Neural cell (in vitro differentiated cells): ENCODE measurements at regions not wholly inside any gene's neighbourhood (a gene's known extent, or its start where the extent isn't known, plus 50 kb on each side); places are given as distances from the start of the nearest gene placed in this dataset.

Experiments used
- EP300 ChIP-seq: fragments of 450-650 bp; conservative IDR thresholded peaks from 2 replicates; pipeline ENCODE4 v1.6.1; 2014; ENCODE audit warnings: antibody characterized with exemption, mild to moderate bottlenecking, moderate library complexity; ENCODE audit not compliant: poor library complexity, severe bottlenecking
- EZH2 ChIP-seq: fragments of 200-600, 300-800 bp; shearing (Covaris generic), sonication (generic); IDR thresholded peaks from 2 replicates; pipeline ENCODE4 v1.6.1; 2014; ENCODE audit warnings: antibody characterized with exemption, low read length, borderline replicate concordance, mild to moderate bottlenecking; ENCODE audit not compliant: insufficient read depth, poor library complexity, severe bottlenecking
- POLR2AphosphoS5 ChIP-seq: IDR thresholded peaks from 2 replicates; pipeline ENCODE4 v1.6.1; 2012
- SMC3 ChIP-seq: fragments of 450-650 bp; conservative IDR thresholded peaks from 2 replicates; pipeline ENCODE4 v1.6.1; 2014; ENCODE audit warnings: antibody characterized with exemption, mild to moderate bottlenecking, moderate library complexity; ENCODE audit not compliant: poor library complexity
- TAF1 ChIP-seq: IDR thresholded peaks from 2 replicates; pipeline ENCODE4 v1.6.1; 2012; ENCODE audit warnings: low read depth
- TF ChIP-seq, protein P1 (sequence below): fragments of 450-650 bp; IDR thresholded peaks from 2 replicates; pipeline ENCODE4 v1.5.1; 2014; ENCODE audit warnings: antibody characterized with exemption, mild to moderate bottlenecking, moderate library complexity; ENCODE audit not compliant: poor library complexity, severe bottlenecking
- TF ChIP-seq, protein P2 (sequence below): IDR thresholded peaks from 2 replicates; pipeline ENCODE4 v1.6.1; 2012; ENCODE audit warnings: borderline replicate concordance

DNA sequence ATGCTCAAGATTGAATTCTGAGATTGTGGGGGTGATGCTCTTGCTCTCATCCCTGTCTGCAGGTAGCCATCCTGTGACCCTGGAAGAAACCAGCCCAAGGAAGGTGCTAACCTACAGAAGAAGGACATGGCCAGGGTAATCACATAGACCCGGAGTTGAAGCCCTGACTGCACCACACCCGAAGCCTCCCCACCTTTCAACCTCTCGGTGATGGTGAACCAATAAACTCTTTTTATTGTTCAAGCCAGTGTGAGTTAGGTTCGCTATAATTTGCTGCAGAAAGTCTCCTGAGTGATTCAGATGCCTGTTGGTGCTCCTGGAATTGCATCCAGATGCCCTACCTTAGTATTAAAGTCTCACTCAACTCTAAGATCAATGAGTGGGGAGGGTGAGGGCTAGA is 163.6 kb downstream of the PLPP3 start:
- TF ChIP-seq, protein P1, sequence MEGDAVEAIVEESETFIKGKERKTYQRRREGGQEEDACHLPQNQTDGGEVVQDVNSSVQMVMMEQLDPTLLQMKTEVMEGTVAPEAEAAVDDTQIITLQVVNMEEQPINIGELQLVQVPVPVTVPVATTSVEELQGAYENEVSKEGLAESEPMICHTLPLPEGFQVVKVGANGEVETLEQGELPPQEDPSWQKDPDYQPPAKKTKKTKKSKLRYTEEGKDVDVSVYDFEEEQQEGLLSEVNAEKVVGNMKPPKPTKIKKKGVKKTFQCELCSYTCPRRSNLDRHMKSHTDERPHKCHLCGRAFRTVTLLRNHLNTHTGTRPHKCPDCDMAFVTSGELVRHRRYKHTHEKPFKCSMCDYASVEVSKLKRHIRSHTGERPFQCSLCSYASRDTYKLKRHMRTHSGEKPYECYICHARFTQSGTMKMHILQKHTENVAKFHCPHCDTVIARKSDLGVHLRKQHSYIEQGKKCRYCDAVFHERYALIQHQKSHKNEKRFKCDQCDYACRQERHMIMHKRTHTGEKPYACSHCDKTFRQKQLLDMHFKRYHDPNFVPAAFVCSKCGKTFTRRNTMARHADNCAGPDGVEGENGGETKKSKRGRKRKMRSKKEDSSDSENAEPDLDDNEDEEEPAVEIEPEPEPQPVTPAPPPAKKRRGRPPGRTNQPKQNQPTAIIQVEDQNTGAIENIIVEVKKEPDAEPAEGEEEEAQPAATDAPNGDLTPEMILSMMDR = no peak
- TF ChIP-seq POLR2AphosphoS5 (no peak), EZH2 (no peak), TAF1 (no peak), SMC3 (no peak), EP300 (no peak)
- TF ChIP-seq, protein P2, sequence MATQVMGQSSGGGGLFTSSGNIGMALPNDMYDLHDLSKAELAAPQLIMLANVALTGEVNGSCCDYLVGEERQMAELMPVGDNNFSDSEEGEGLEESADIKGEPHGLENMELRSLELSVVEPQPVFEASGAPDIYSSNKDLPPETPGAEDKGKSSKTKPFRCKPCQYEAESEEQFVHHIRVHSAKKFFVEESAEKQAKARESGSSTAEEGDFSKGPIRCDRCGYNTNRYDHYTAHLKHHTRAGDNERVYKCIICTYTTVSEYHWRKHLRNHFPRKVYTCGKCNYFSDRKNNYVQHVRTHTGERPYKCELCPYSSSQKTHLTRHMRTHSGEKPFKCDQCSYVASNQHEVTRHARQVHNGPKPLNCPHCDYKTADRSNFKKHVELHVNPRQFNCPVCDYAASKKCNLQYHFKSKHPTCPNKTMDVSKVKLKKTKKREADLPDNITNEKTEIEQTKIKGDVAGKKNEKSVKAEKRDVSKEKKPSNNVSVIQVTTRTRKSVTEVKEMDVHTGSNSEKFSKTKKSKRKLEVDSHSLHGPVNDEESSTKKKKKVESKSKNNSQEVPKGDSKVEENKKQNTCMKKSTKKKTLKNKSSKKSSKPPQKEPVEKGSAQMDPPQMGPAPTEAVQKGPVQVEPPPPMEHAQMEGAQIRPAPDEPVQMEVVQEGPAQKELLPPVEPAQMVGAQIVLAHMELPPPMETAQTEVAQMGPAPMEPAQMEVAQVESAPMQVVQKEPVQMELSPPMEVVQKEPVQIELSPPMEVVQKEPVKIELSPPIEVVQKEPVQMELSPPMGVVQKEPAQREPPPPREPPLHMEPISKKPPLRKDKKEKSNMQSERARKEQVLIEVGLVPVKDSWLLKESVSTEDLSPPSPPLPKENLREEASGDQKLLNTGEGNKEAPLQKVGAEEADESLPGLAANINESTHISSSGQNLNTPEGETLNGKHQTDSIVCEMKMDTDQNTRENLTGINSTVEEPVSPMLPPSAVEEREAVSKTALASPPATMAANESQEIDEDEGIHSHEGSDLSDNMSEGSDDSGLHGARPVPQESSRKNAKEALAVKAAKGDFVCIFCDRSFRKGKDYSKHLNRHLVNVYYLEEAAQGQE = no peak
